B cell (primary cell): ENCODE measurements at regions not wholly inside any gene's neighbourhood (a gene's known extent, or its start where the extent isn't known, plus 50 kb on each side); places are given as distances from the start of the nearest gene placed in this dataset.
"Not testable (repeated sequence)": the region's sequence is repeated elsewhere in the genome, so short reads cannot be mapped to it uniquely, and the experiment has no call there.

ENCODE experiments used
- ATAC-seq: fragments of 200-7000 bp; cut with Tn5 transposase; one replicate; pipeline ENCODE4 v1.10.0; 2021; ENCODE audit warnings: low read depth, mild to moderate bottlenecking, moderate number of reproducible peaks, moderate library complexity
- CTCF ChIA-PET: fragments of 350-600 bp; sonication (Branson Sonifier 250); formaldehyde crosslinking; loops from one replicate; lab custom pipeline; 2021; ENCODE audit warnings: antibody characterized with exemption, inconsistent platforms; lab: Charles Lee
- POLR2A ChIA-PET: fragments of 350-600 bp; sonication (Branson Sonifier 250); formaldehyde crosslinking; loops from one replicate; lab custom pipeline; 2021; ENCODE audit warnings: antibody characterized with exemption; lab: Charles Lee
- DNase-seq: peaks from one replicate; pipeline ENCODE4 v3.0.0; 2013
- H2AFZ ChIP-seq: 2 replicates; pipeline ENCODE4 v1.6.1; 2012; ENCODE audit warnings: mild to moderate bottlenecking, low read depth, low read length; ENCODE audit not compliant: insufficient read depth, poor library complexity, severe bottlenecking
- H3K27ac ChIP-seq, 2 donors: 1 replicate in 1 of 2; 2 replicates in 1 of 2; pipeline ENCODE4 v1.5.1; 2012 to 2013; ENCODE audit warnings: low read length in 2 of 2, mild to moderate bottlenecking in 2 of 2, moderate library complexity in 1 of 2
- H3K27me3 ChIP-seq, 4 experiments: fragments of 200-600 bp in 1 of 4; sonication (generic) in 1 of 4; replicated peaks in 1 of 4; 1 replicate in 2 of 4; 2 replicates in 2 of 4; pipeline versions ENCODE4 v1.6.1 to v1.7.0; 2013 to 2016; ENCODE audit warnings: low read length in 3 of 4, mild to moderate bottlenecking in 2 of 4, mixed read lengths in 1 of 4, moderate library complexity in 1 of 4; ENCODE audit not compliant: insufficient read depth in 4 of 4, control insufficient read depth in 3 of 4; ENCODE audit errors: control extremely low read depth in 1 of 4
- H3K36me3 ChIP-seq, 2 experiments: replicated peaks in 1 of 2; 1 replicate in 1 of 2; 2 replicates in 1 of 2; pipeline versions ENCODE4 v1.6.1 to v1.7.1; 2013; ENCODE audit warnings: low read length in 1 of 2; ENCODE audit not compliant: insufficient read depth in 2 of 2, control insufficient read depth in 1 of 2; ENCODE audit errors: control extremely low read depth in 1 of 2, extremely low read depth in 1 of 2
- H3K4me1 ChIP-seq, 2 donors: fragments of 200-600 bp in 1 of 2; sonication (generic) in 1 of 2; 1 replicate in 1 of 2; 2 replicates in 1 of 2; pipeline versions ENCODE4 v1.5.1 to v1.6.1; 2013 to 2017; ENCODE audit warnings: low read length in 2 of 2; ENCODE audit not compliant: control insufficient read depth in 2 of 2, insufficient read depth in 2 of 2
- H3K4me2 ChIP-seq: replicated peaks from 2 replicates; pipeline ENCODE3; 2012; ENCODE audit warnings: mild to moderate bottlenecking, low read depth, low read length; ENCODE audit not compliant: poor library complexity, severe bottlenecking
- H3K4me3 ChIP-seq, 5 experiments: fragments of 200-600 bp in 1 of 5; sonication (generic) in 1 of 5; 1 replicate in 3 of 5; 2 replicates in 2 of 5; pipeline versions ENCODE4 v1.5.1 to v1.7.0; 2011 to 2016; ENCODE audit warnings: low read length in 4 of 5, mild to moderate bottlenecking in 4 of 5, low read depth in 2 of 5, control low read depth in 1 of 5, moderate library complexity in 1 of 5; ENCODE audit not compliant: insufficient read depth in 1 of 5; ENCODE audit errors: control extremely low read depth in 1 of 5, extremely low read depth in 1 of 5
- H3K79me2 ChIP-seq: fragments of 200-600 bp; sonication (generic); one replicate; pipeline ENCODE4 v1.6.0; 2016; ENCODE audit warnings: low read length; ENCODE audit not compliant: control insufficient read depth, insufficient read depth
- H3K9ac ChIP-seq: fragments of 200-600 bp; sonication (generic); 2 replicates; pipeline ENCODE4 v1.6.1; 2017; ENCODE audit warnings: mild to moderate bottlenecking, low read length, moderate library complexity
- H3K9me3 ChIP-seq, 3 donors: one replicate each; pipeline versions ENCODE4 v1.6.1 to v1.7.1; 2013; ENCODE audit warnings: low read length in 2 of 3; ENCODE audit not compliant: control insufficient read depth in 2 of 3, insufficient read depth in 1 of 3; ENCODE audit errors: control extremely low read depth in 1 of 3
- H4K20me1 ChIP-seq: 2 replicates; pipeline ENCODE4 v1.6.0; 2012; ENCODE audit warnings: mild to moderate bottlenecking, low read length; ENCODE audit not compliant: insufficient read depth, control insufficient read depth, poor library complexity, severe bottlenecking
- H3K27ac Mint-ChIP-seq: one replicate; pipeline ENCODE4 v1.8.0; 2021; ENCODE audit warnings: mixed read lengths
- H3K27me3 Mint-ChIP-seq: one replicate; pipeline ENCODE4 v1.8.0; 2021; ENCODE audit warnings: mixed read lengths
- H3K4me1 Mint-ChIP-seq: one replicate; pipeline ENCODE4 v1.8.0; 2021; ENCODE audit warnings: mixed read lengths
- H3K4me3 Mint-ChIP-seq: one replicate; pipeline ENCODE4 v1.8.0; 2021; ENCODE audit warnings: mixed read lengths
- H3K9me3 Mint-ChIP-seq: one replicate; pipeline ENCODE4 v1.8.0; 2022; ENCODE audit warnings: mixed read lengths; ENCODE audit not compliant: insufficient read depth
- EZH2 ChIP-seq: IDR thresholded peaks from 2 replicates; pipeline ENCODE4 v1.6.1; 2012; ENCODE audit warnings: borderline replicate concordance, low read depth, mild to moderate bottlenecking, moderate library complexity, low read length; ENCODE audit not compliant: insufficient read depth, poor library complexity, severe bottlenecking
- WGBS: methylation state at CpG from one replicate; pipeline ENCODE4 v1.1.5; 2013; ENCODE audit warnings: missing lambda C conversion rate; ENCODE audit not compliant: insufficient coverage; 5-methylcytosine and 5-hydroxymethylcytosine counted together
- intact Hi-C: fragments of 100-400 bp; cut with micrococcal nuclease; formaldehyde crosslinking; loops from one replicate; pipeline ENCODE4 v1.10.0; 2022
- TF ChIP-seq, protein P1 (sequence below): fragments of 200-600 bp; IDR thresholded peaks from one replicate; pipeline ENCODE4 v1.8.0; 2022; ENCODE audit warnings: antibody characterized with exemption, mild to moderate bottlenecking

DNA sequence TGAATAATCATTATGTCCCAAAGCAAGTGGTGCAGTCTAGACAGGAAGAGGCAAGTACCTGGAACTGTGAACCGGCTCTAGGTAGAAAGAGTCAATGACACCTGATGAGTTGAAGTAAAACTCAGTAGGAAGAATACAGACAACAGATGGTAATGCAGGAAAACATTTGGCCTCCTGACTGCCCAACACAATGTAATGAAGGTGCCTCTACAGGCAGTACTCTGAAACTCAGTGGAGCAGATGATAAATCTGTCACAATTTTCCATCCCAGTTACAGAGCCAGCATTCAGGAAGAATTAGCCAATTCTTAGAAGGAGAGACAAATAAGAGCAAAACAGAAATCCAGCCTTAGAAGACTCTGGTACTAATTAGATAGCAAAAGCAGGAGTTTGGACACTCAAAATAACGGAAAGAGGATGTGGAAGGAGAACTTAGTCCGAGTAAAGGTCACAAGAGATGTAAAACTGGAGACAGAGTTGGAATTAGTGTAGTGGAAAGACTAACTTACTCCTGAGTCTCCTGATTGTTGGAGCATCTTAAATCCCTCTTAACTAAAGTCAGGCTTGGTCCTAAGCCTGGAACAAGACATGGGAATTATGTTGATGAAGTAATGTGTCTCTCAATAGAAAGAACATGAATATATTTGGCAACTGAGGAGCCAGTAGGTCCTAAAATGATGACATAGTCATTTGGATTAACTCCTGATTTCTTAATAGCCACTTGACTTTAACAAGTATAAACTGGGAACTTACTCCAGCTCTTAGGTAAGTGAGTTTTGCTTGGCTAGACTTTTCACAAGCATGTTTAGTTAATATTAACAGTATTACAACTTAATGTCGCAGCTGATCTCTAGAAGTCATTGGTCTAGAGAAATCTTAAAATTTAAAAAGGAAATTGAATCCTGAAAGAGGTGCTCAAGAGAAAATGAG lies 457.3 kb upstream of the MIR17HG start:
- H3K27ac Mint-ChIP-seq: no peak overlapping the region
- no peak for ATAC-seq
- Histone ChIP-seq H2AFZ (no peak overlapping the region), H3K27ac (no peak overlapping the region), H3K4me2 (no peak overlapping the region), H4K20me1 (no peaks in the 10 kb centered on the region), H3K79me2 (no peaks in the 10 kb centered on the region), H3K9me3 (peaks cover 0 to 3% (median 0%) of the 10 kb centered on the region in 3 donors), H3K4me1 (no peaks in the 10 kb centered on the region), H3K9ac (no peak overlapping the region), H3K4me3 (no peak overlapping the region), H3K36me3 (no peaks in the 10 kb centered on the region), H3K27me3 (no peaks in the 10 kb centered on the region)
- no peaks in the 10 kb centered on the region for H3K4me1 Mint-ChIP-seq
- H3K4me3 Mint-ChIP-seq: no peak overlapping the region
- 82% methylated on average over 2 of the region's 4 CpGs for WGBS
- CTCF ChIA-PET: no interaction called here
- intact Hi-C loops: no loop called here
- TF ChIP-seq EZH2: no peak
- TF ChIP-seq, protein P1, sequence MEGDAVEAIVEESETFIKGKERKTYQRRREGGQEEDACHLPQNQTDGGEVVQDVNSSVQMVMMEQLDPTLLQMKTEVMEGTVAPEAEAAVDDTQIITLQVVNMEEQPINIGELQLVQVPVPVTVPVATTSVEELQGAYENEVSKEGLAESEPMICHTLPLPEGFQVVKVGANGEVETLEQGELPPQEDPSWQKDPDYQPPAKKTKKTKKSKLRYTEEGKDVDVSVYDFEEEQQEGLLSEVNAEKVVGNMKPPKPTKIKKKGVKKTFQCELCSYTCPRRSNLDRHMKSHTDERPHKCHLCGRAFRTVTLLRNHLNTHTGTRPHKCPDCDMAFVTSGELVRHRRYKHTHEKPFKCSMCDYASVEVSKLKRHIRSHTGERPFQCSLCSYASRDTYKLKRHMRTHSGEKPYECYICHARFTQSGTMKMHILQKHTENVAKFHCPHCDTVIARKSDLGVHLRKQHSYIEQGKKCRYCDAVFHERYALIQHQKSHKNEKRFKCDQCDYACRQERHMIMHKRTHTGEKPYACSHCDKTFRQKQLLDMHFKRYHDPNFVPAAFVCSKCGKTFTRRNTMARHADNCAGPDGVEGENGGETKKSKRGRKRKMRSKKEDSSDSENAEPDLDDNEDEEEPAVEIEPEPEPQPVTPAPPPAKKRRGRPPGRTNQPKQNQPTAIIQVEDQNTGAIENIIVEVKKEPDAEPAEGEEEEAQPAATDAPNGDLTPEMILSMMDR: no peak
- peaks cover 4% of the 10 kb centered on the region for H3K9me3 Mint-ChIP-seq
- no peaks in the 10 kb centered on the region for H3K27me3 Mint-ChIP-seq
- no peak for DNase-seq
- POLR2A ChIA-PET: no interaction called here

DNA sequence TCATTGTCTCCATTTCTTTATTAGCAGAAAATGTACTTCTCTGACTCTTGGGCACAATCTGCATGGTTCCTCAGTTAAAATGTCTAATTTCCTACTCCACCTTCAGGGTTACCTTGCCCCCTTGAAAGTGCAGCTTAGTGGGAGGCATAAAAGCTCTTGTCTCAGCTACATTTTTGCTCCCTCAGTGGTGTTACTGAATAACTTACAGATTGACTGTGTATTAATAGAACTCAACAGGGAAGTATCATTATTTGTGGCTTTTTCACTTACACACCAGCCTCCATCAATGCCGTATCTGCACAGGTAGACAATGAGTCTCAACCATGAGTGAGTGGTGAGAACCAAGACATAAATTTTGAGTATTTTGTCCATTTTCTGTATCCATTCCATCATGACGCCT lies 456.2 kb upstream of the MIR17HG start:
- ChIA-PET CTCF (no interaction called here), POLR2A (no interaction called here)
- Histone ChIP-seq H3K4me1 (no peaks in the 10 kb centered on the region), H3K36me3 (no peaks in the 10 kb centered on the region), H3K27ac (no peak overlapping the region), H3K9me3 (peaks cover 0 to 3% (median 0%) of the 10 kb centered on the region in 3 donors), H3K79me2 (no peaks in the 10 kb centered on the region), H3K27me3 (no peaks in the 10 kb centered on the region), H2AFZ (no peak overlapping the region), H3K4me3 (no peak overlapping the region), H3K9ac (no peak overlapping the region), H3K4me2 (no peak overlapping the region), H4K20me1 (no peaks in the 10 kb centered on the region)
- Mint-ChIP-seq H3K27me3 (no peaks in the 10 kb centered on the region), H3K4me3 (no peak overlapping the region), H3K4me1 (no peaks in the 10 kb centered on the region), H3K27ac (no peak overlapping the region), H3K9me3 (peaks cover 4% of the 10 kb centered on the region)
- intact Hi-C loops: no loop called here
- no peak for DNase-seq
- TF ChIP-seq, protein P1: no peak
- no peak for TF ChIP-seq EZH2
- no peak for ATAC-seq
- WGBS: no CpG with 5 or more reads among the region's 2 CpGs

DNA sequence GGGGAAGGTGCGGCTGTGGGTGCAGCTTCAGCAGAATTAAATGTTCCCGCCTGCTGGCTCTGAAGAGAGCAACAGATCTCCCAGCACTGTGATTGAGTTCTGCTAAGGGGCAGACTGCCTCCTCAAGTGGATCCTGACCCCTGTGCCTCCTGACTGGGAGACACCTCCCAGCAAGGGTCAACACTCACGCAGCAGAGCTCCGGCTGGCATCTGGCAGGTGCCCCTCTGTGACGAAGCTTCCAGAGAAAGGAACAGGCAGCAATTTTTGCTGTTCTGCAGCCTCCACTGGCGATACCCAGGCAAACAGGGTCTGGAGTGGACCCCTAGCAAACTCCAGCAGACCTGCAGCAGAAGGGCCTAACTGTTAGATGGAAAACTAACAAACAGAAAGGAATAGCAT lies 454.3 kb upstream of the MIR17HG start:
- H4K20me1 ChIP-seq, H3K9me3 ChIP-seq, H3K27me3 Mint-ChIP-seq, H3K4me1 ChIP-seq, ATAC-seq, H3K9ac ChIP-seq, H3K27me3 ChIP-seq, H3K4me1 Mint-ChIP-seq, H3K79me2 ChIP-seq, H3K4me3 Mint-ChIP-seq, CTCF ChIA-PET, H3K9me3 Mint-ChIP-seq, H3K27ac Mint-ChIP-seq, H3K4me2 ChIP-seq, DNase-seq, H2AFZ ChIP-seq, intact Hi-C loops, H3K36me3 ChIP-seq, POLR2A ChIA-PET, H3K4me3 ChIP-seq, H3K27ac ChIP-seq: not testable (repeated sequence)
- 76% methylated on average over 6 of the region's 6 CpGs for WGBS
